HCT116 (cell line): ENCODE measurements at regions not wholly inside any gene's neighbourhood (a gene's known extent, or its start where the extent isn't known, plus 50 kb on each side); places are given as distances from the start of the nearest gene placed in this dataset.

Experiments
- ATAC-seq: fragments of 200-7000 bp; cut with Tn5 transposase; 2 replicates; pipeline ENCODE4 v1.9.1; 2020; ENCODE audit warnings: mild to moderate bottlenecking, moderate library complexity
- BruUV-seq: library from RNA; stranded (reverse); fragments of 400-500 nt; replicated peaks from 2 replicates; lab custom pipeline; 2021; lab: Mats Ljungman, UMichigan
- CTCF ChIA-PET: fragments of 300-600 bp; sonication (Branson Sonifier 250); formaldehyde crosslinking; loops from one replicate; lab custom pipeline; 2021; ENCODE audit warnings: antibody characterized with exemption; lab: Charles Lee
- POLR2A ChIA-PET: fragments of 300-600, 350-600 bp; sonication (Branson Sonifier 250); formaldehyde crosslinking; loops from one replicate; lab custom pipeline; 2021; ENCODE audit warnings: antibody characterized with exemption; lab: Charles Lee
- RAD21 ChIA-PET, 2 experiments: fragments of 300-600 bp; sonication (Branson Sonifier 250); formaldehyde crosslinking; loops; one replicate each; lab custom pipeline; 2023; ENCODE audit warnings: low total read pairs in 2 of 2; ENCODE audit not compliant: uncharacterized antibody in 2 of 2, unreplicated experiment in 2 of 2, low non-redundant PET in 1 of 2; lab: Charles Lee
- DNase-seq: peaks from one replicate; pipeline ENCODE4 v3.0.0-alpha.2; 2010; ENCODE audit warnings: low read depth, low spot score
- H2AFZ ChIP-seq: fragments of 200-600 bp; shearing (Covaris generic), sonication (generic); 2 replicates; pipeline ENCODE4 v1.6.1; 2017; ENCODE audit warnings: low read depth, mixed run types, mixed read lengths, antibody characterized with exemption, low read length; ENCODE audit not compliant: poor library complexity, severe bottlenecking
- H3K27ac ChIP-seq: 2 replicates; pipeline ENCODE4 v1.5.1; 2012; ENCODE audit warnings: low read depth, low read length
- H3K27me3 ChIP-seq: fragments of 200-600 bp; sonication (generic); 2 replicates; pipeline ENCODE4 v1.6.1; 2016; ENCODE audit warnings: mixed run types, low read length, mixed read lengths; ENCODE audit not compliant: insufficient read depth
- H3K36me3 ChIP-seq, 2 experiments: fragments of 200-500 bp in 1 of 2; fragments of 200-600 bp in 1 of 2; sonication (Bioruptor generic) in 1 of 2; sonication (generic) in 1 of 2; 2 replicates each; pipeline versions ENCODE4 v1.5.1 to v1.6.1; 2014 to 2016; ENCODE audit warnings: low read length in 2 of 2, inconsistent platforms in 1 of 2, mixed read lengths in 1 of 2, mixed run types in 1 of 2; ENCODE audit not compliant: insufficient read depth in 2 of 2, control insufficient read depth in 1 of 2
- H3K4me1 ChIP-seq, 2 experiments: fragments of 200-600 bp in 1 of 2; sonication (generic) in 1 of 2; 2 replicates each; pipeline versions ENCODE4 v1.5.1 to v1.6.1; 2012 to 2017; ENCODE audit warnings: low read length in 2 of 2, inconsistent platforms in 1 of 2, mild to moderate bottlenecking in 1 of 2, mixed read lengths in 1 of 2, mixed run types in 1 of 2, moderate library complexity in 1 of 2; ENCODE audit not compliant: insufficient read depth in 2 of 2, control insufficient read depth in 1 of 2
- H3K4me2 ChIP-seq: fragments of 200-600 bp; sonication (generic); 2 replicates; pipeline ENCODE4 v1.6.1; 2017; ENCODE audit warnings: mixed run types, low read length, mixed read lengths
- H3K4me3 ChIP-seq, 2 experiments: fragments of 200-600 bp in 1 of 2; sonication (generic) in 1 of 2; replicated peaks in 1 of 2; 2 replicates each; pipeline ENCODE4 v1.5.1; 2011 to 2016; ENCODE audit warnings: low read length in 2 of 2, control low read depth in 1 of 2, low read depth in 1 of 2, mild to moderate bottlenecking in 1 of 2, mixed read lengths in 1 of 2, mixed run types in 1 of 2
- H3K79me2 ChIP-seq: fragments of 200-600 bp; sonication (generic); 2 replicates; pipeline ENCODE4 v1.6.1; 2017; ENCODE audit warnings: mild to moderate bottlenecking, mixed run types, low read length, moderate library complexity, mixed read lengths; ENCODE audit not compliant: insufficient read depth
- H3K9ac ChIP-seq: fragments of 200-600 bp; sonication (generic); 2 replicates; pipeline ENCODE4 v1.6.1; 2016; ENCODE audit warnings: low read length, mixed read lengths
- H3K9me2 ChIP-seq: fragments of 200-600 bp; sonication (generic), shearing (Covaris generic); 2 replicates; pipeline ENCODE4 v1.6.1; 2017; ENCODE audit warnings: mixed run types, mild to moderate bottlenecking, moderate library complexity; ENCODE audit not compliant: insufficient read depth
- H3K9me3 ChIP-seq, 2 experiments: fragments of 200-500 bp in 1 of 2; fragments of 200-600 bp in 1 of 2; sonication (Bioruptor generic) in 1 of 2; sonication (generic) in 1 of 2; 2 replicates each; pipeline ENCODE4 v1.6.1; 2014 to 2017; ENCODE audit warnings: low read length in 2 of 2, mixed read lengths in 2 of 2, inconsistent platforms in 1 of 2, low read depth in 1 of 2, mild to moderate bottlenecking in 1 of 2, mixed run types in 1 of 2, moderate library complexity in 1 of 2; ENCODE audit not compliant: control insufficient read depth in 1 of 2, insufficient read depth in 1 of 2
- H4K20me1 ChIP-seq: fragments of 200-600 bp; sonication (generic), shearing (Covaris generic); 2 replicates; pipeline ENCODE4 v1.6.1; 2017; ENCODE audit warnings: mixed run types, mild to moderate bottlenecking, moderate library complexity; ENCODE audit not compliant: insufficient read depth
- CBX3 ChIP-seq: IDR thresholded peaks from 2 replicates; pipeline ENCODE4 v1.6.1; 2012; ENCODE audit warnings: low read depth
- EGR1 ChIP-seq: IDR thresholded peaks from 2 replicates; pipeline ENCODE4 v1.6.1; 2012; ENCODE audit warnings: low read depth
- ELF1 ChIP-seq: IDR thresholded peaks from 2 replicates; pipeline ENCODE4 v1.6.1; 2012; ENCODE audit warnings: low read depth, borderline replicate concordance
- JUND ChIP-seq: IDR thresholded peaks from 2 replicates; pipeline ENCODE4 v1.6.1; 2012
- MAX ChIP-seq: IDR thresholded peaks from 2 replicates; pipeline ENCODE4 v1.6.1; 2012
- POLR2AphosphoS5 ChIP-seq: IDR thresholded peaks from 2 replicates; pipeline ENCODE4 v1.6.1; 2011; ENCODE audit warnings: mild to moderate bottlenecking, low read depth, low read length, moderate library complexity
- SIN3A ChIP-seq: IDR thresholded peaks from 2 replicates; pipeline ENCODE4 v1.6.1; 2012; ENCODE audit warnings: low read depth
- ZBTB33 ChIP-seq: IDR thresholded peaks from 2 replicates; pipeline ENCODE4 v1.6.1; 2011; ENCODE audit warnings: mild to moderate bottlenecking, low read length, moderate library complexity; ENCODE audit not compliant: insufficient replicate concordance; ENCODE audit errors: extremely low read depth
- intact Hi-C: fragments of 100-400 bp; cut with micrococcal nuclease; formaldehyde crosslinking; loops from 2 replicates; pipeline ENCODE4 v1.10.0; 2022

- Histone ChIP-seq H3K27me3 (no peaks in the 10 kb centered on the region), H3K27ac (no peak overlapping the region), H3K9me3 (no peaks in the 10 kb centered on the region), H3K9me2 (no peaks in the 10 kb centered on the region), H3K36me3 (no peaks in the 10 kb centered on the region), H3K79me2 (no peaks in the 10 kb centered on the region), H3K9ac (no peak overlapping the region), H2AFZ (no peak overlapping the region), H3K4me1 (peaks cover 44 to 49% of the 10 kb centered on the region in 2 experiments), H4K20me1 (no peaks in the 10 kb centered on the region), H3K4me2 (no peak overlapping the region), H3K4me3 (no peak overlapping the region)
- TF ChIP-seq EGR1: no peak
- no peak for TF ChIP-seq ELF1
- no peak for TF ChIP-seq ZBTB33
- TF ChIP-seq CBX3: no peak
- TF ChIP-seq POLR2AphosphoS5: no peak
- TF ChIP-seq JUND: no peak
- TF ChIP-seq MAX: no peak
- TF ChIP-seq SIN3A: no peak
- ATAC-seq (no peak), DNase-seq (no peak)
- ChIA-PET RAD21 (no interaction called here), CTCF (no interaction called here), POLR2A (interaction anchor here (2.0 to 3.5 kb wide), 3 partner anchors 8 to 42 kb away, joined by 5 to 21 read pairs (median 6); no protein-coding TSS in a partner anchor)
- no TSS peak for BruUV-seq
- intact Hi-C loops: no loop called here
Observed at GRCh38 chr17:72380737-72381136, 259.9 kb downstream of the SOX9 start.
